ENCODE measurements at regions not wholly inside any gene's neighbourhood (a gene's known extent, or its start where the extent isn't known, plus 50 kb on each side); places are given as distances from the start of the nearest gene placed in this dataset.
"Not testable (repeated sequence)": the region's sequence is repeated elsewhere in the genome, so short reads cannot be mapped to it uniquely, and the experiment has no call there.

GRCh38 chr4:43089730-43090129 is 197.2 kb downstream of the GRXCR1 start:
- no peak for DNase-seq

- no peak for DNase-seq
These were observed 210.5 kb downstream of the GRXCR1 start for GRCh38 chr4:43103048-43103447.

- no peak for DNase-seq
These were observed 219.6 kb downstream of the GRXCR1 start for GRCh38 chr4:43112139-43112538.

- DNase-seq, result no peak
These were observed 220.7 kb downstream of the GRXCR1 start for GRCh38 chr4:43113196-43113595.

- no peak for DNase-seq
These were observed 234.1 kb downstream of the GRXCR1 start for GRCh38 chr4:43126595-43126994.

GRCh38 chr4:43130228-43131021 is 237.9 kb downstream of the GRXCR1 start:
- no peak for DNase-seq

- DNase-seq, result peak; percentile 19
These were observed 239.6 kb downstream of the GRXCR1 start for GRCh38 chr4:43132010-43132582.

GRCh38 chr4:43133566-43133965 is 241.1 kb downstream of the GRXCR1 start:
- no peak for DNase-seq

- DNase-seq, result no peak
These were observed 244.2 kb downstream of the GRXCR1 start for GRCh38 chr4:43136752-43137151.

- no peak for DNase-seq
These were observed 253.7 kb downstream of the GRXCR1 start for GRCh38 chr4:43146198-43146597.

- DNase-seq, result no peak
These were observed 256.0 kb downstream of the GRXCR1 start for GRCh38 chr4:43148481-43148880.

- no peak for DNase-seq
These were observed 270.7 kb downstream of the GRXCR1 start for GRCh38 chr4:43163101-43163792.

GRCh38 chr4:43189741-43190140 is 297.2 kb downstream of the GRXCR1 start:
- no peak for DNase-seq

- DNase-seq, result not testable (repeated sequence)
These were observed 320.1 kb downstream of the GRXCR1 start for GRCh38 chr4:43212576-43212975.

- DNase-seq, result no peak
These were observed 331.3 kb downstream of the GRXCR1 start for GRCh38 chr4:43223820-43224219.

GRCh38 chr4:43224559-43224958 is 332.0 kb downstream of the GRXCR1 start:
- DNase-seq, result no peak

- no peak for DNase-seq
These were observed 340.8 kb downstream of the GRXCR1 start for GRCh38 chr4:43233321-43233720.

- no peak for DNase-seq
These were observed 342.3 kb downstream of the GRXCR1 start for GRCh38 chr4:43234626-43235415.

- DNase-seq, result no peak
These were observed 345.5 kb downstream of the GRXCR1 start for GRCh38 chr4:43238008-43238407.

- DNase-seq, result no peak
These were observed 346.1 kb downstream of the GRXCR1 start for GRCh38 chr4:43238585-43238984.

- DNase-seq, result no peak
These were observed 348.6 kb downstream of the GRXCR1 start for GRCh38 chr4:43241104-43241503.

GRCh38 chr4:43242606-43243005 is 350.1 kb downstream of the GRXCR1 start:
- no peak for DNase-seq

- no peak for DNase-seq
These were observed 351.1 kb downstream of the GRXCR1 start for GRCh38 chr4:43243433-43244116.

Measured in T1000 (cell line).